ENCODE measurements at regions not wholly inside any gene's neighbourhood (a gene's known extent, or its start where the extent isn't known, plus 50 kb on each side); places are given as distances from the start of the nearest gene placed in this dataset.

GRCh38 chr13:62875118-62875640 is 1459.5 kb upstream of the PCDH20 start:
- WGBS, 2 donors: 54 to 76% methylated on average over 2 of the region's 2 CpGs
- TF ChIP-seq POLR2A (IDR thresholded peaks at IDR 0.05): no peak
- TF ChIP-seq, protein P1, sequence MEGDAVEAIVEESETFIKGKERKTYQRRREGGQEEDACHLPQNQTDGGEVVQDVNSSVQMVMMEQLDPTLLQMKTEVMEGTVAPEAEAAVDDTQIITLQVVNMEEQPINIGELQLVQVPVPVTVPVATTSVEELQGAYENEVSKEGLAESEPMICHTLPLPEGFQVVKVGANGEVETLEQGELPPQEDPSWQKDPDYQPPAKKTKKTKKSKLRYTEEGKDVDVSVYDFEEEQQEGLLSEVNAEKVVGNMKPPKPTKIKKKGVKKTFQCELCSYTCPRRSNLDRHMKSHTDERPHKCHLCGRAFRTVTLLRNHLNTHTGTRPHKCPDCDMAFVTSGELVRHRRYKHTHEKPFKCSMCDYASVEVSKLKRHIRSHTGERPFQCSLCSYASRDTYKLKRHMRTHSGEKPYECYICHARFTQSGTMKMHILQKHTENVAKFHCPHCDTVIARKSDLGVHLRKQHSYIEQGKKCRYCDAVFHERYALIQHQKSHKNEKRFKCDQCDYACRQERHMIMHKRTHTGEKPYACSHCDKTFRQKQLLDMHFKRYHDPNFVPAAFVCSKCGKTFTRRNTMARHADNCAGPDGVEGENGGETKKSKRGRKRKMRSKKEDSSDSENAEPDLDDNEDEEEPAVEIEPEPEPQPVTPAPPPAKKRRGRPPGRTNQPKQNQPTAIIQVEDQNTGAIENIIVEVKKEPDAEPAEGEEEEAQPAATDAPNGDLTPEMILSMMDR (IDR thresholded peaks at IDR 0.05): no peak

GRCh38 chr13:62850331-62850730 is 1434.7 kb upstream of the PCDH20 start:
- no peaks in the 10 kb centered on the region for H3K27me3 ChIP-seq
- H3K36me3 ChIP-seq: no peaks in the 10 kb centered on the region
- H3K4me1 ChIP-seq: no peaks in the 10 kb centered on the region
- peaks cover 0 to 8% (median 0%) of the 10 kb centered on the region in 4 donors for H3K9me3 ChIP-seq
- no peak overlapping the region for H3K4me3 ChIP-seq
- TF ChIP-seq EP300 (IDR thresholded peaks at IDR 0.05) (no peak), POLR2A (IDR thresholded peaks at IDR 0.05) (no peak)
- TF ChIP-seq, protein P1 (IDR thresholded peaks at IDR 0.05): no peak
- no peak overlapping the region for H3K27ac ChIP-seq
- DNase-seq (ENCODE audit: low spot score in 2 of 2): no peak
- WGBS, 2 donors: 71 to 80% methylated on average over 3 of the region's 3 CpGs

More at GRCh38 chr13:62875118-62875640, 1459.5 kb upstream of the PCDH20 start:
- no peak for DNase-seq (ENCODE audit: low spot score in 2 of 2)
- no peaks in the 10 kb centered on the region for H3K4me1 ChIP-seq
- no peaks in the 10 kb centered on the region for H3K27me3 ChIP-seq
- no peak overlapping the region for H3K4me3 ChIP-seq
- no peak overlapping the region for H3K27ac ChIP-seq
- no peaks in the 10 kb centered on the region for H3K9me3 ChIP-seq
- H3K36me3 ChIP-seq: no peaks in the 10 kb centered on the region

DNA sequence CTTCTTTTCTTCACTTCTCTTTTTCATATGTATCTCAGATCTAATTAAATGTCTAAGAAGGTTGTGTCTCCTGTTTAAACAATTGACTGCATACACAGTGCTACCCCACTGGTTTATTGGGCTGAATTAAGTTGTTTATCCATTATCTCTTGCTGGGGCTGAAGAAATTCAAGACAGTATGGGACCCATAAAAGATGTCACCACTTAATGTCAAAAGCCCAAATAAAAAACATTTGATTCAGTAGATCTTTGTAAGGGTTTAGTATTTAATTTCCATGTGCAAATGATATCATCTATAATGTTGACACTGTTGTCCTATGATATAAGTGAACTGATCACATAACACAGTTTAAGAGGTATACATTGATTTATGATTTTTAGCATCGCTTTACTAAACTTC is 1431.9 kb upstream of the PCDH20 start:
- no peak for DNase-seq (ENCODE audit: low spot score in 2 of 2)
- Histone ChIP-seq H3K27ac (no peak overlapping the region), H3K9me3 (peaks cover 0 to 8% (median 0%) of the 10 kb centered on the region in 4 donors), H3K27me3 (no peaks in the 10 kb centered on the region), H3K4me1 (no peaks in the 10 kb centered on the region), H3K36me3 (no peaks in the 10 kb centered on the region), H3K4me3 (no peak overlapping the region)
- no peak for TF ChIP-seq POLR2A (IDR thresholded peaks at IDR 0.05)
- no peak for TF ChIP-seq EP300 (IDR thresholded peaks at IDR 0.05)
- TF ChIP-seq, protein P1 (IDR thresholded peaks at IDR 0.05): no peak
- 97 to 100% methylated on average over 1 of the region's 1 CpG for WGBS, 2 donors

GRCh38 chr13:62846302-62846701 is 1430.7 kb upstream of the PCDH20 start:
- 88 to 91% methylated on average over 2 of the region's 2 CpGs for WGBS, 2 donors
- Histone ChIP-seq H3K4me1 (no peaks in the 10 kb centered on the region), H3K4me3 (no peak overlapping the region), H3K9me3 (no peaks in the 10 kb centered on the region), H3K27me3 (no peaks in the 10 kb centered on the region), H3K27ac (no peak overlapping the region), H3K36me3 (no peaks in the 10 kb centered on the region)
- DNase-seq (ENCODE audit: low spot score in 2 of 2): no peak
- TF ChIP-seq EP300 (IDR thresholded peaks at IDR 0.05): no peak
- TF ChIP-seq, protein P1 (IDR thresholded peaks at IDR 0.05): no peak
- TF ChIP-seq POLR2A (IDR thresholded peaks at IDR 0.05): no peak

GRCh38 chr13:62839338-62839737 is 1423.7 kb upstream of the PCDH20 start:
- Histone ChIP-seq H3K4me3 (no peak overlapping the region), H3K36me3 (no peaks in the 10 kb centered on the region), H3K9me3 (no peaks in the 10 kb centered on the region), H3K27me3 (no peaks in the 10 kb centered on the region), H3K4me1 (no peaks in the 10 kb centered on the region), H3K27ac (no peak overlapping the region)
- no peak for DNase-seq (ENCODE audit: low spot score in 2 of 2)
- WGBS, 2 donors: 88 to 95% methylated on average over 1 of the region's 1 CpG
- no peak for TF ChIP-seq EP300 (IDR thresholded peaks at IDR 0.05)
- TF ChIP-seq POLR2A (IDR thresholded peaks at IDR 0.05): no peak
- TF ChIP-seq, protein P1 (IDR thresholded peaks at IDR 0.05): no peak
